Ishikawa (cell line): ENCODE measurements at regions not wholly inside any gene's neighbourhood (a gene's known extent, or its start where the extent isn't known, plus 50 kb on each side); places are given as distances from the start of the nearest gene placed in this dataset.

ENCODE experiments used
- CEBPB ChIP-seq: IDR thresholded peaks from 2 replicates; pipeline ENCODE4 v1.6.1; 2012
- CREB1 ChIP-seq: IDR thresholded peaks from 2 replicates; pipeline ENCODE4 v1.6.1; 2012; ENCODE audit warnings: low read depth
- EGR1 ChIP-seq: IDR thresholded peaks from 2 replicates; pipeline ENCODE4 v1.6.1; 2012
- TAF1 ChIP-seq: IDR thresholded peaks from 2 replicates; pipeline ENCODE4 v1.6.1; 2012; ENCODE audit warnings: low read depth, mild to moderate bottlenecking
- TEAD4 ChIP-seq: IDR thresholded peaks from 2 replicates; pipeline ENCODE4 v1.6.1; 2012
- TF ChIP-seq, protein P1 (sequence below): IDR thresholded peaks from 2 replicates; pipeline ENCODE4 v1.6.1; 2012
- TF ChIP-seq, protein P2 (sequence below): IDR thresholded peaks from 2 replicates; pipeline ENCODE4 v1.6.1; 2012
- TF ChIP-seq, protein P3 (sequence below): IDR thresholded peaks from 2 replicates; pipeline ENCODE4 v1.6.1; 2012; ENCODE audit warnings: low read depth, mild to moderate bottlenecking

DNA sequence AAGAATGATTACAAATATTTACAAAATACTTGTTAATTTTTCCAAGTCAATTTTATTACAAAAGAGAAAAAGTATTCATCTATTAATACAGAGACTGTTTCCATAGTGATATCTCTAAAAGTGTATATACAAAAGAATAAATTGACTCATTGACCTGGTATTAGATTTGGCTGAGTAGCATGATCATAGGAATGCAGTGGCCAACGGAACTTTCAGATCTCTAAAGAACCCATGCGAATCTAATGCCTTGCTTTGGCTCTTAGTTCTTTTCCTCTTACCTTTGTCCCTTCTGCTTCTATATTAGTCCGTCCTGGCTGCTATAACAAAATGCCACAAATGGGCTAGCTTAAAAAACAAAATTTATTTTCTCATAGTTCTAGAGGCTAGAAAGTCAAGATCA lies 717.8 kb downstream of the TMTC2 start:
- TF ChIP-seq EGR1 (no peak), TEAD4 (no peak), TAF1 (no peak), CEBPB (no peak), CREB1 (no peak)
- TF ChIP-seq, protein P1, sequence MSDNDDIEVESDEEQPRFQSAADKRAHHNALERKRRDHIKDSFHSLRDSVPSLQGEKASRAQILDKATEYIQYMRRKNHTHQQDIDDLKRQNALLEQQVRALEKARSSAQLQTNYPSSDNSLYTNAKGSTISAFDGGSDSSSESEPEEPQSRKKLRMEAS: no peak
- TF ChIP-seq, protein P2, sequence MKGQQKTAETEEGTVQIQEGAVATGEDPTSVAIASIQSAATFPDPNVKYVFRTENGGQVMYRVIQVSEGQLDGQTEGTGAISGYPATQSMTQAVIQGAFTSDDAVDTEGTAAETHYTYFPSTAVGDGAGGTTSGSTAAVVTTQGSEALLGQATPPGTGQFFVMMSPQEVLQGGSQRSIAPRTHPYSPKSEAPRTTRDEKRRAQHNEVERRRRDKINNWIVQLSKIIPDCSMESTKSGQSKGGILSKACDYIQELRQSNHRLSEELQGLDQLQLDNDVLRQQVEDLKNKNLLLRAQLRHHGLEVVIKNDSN: no peak
- TF ChIP-seq, protein P3, sequence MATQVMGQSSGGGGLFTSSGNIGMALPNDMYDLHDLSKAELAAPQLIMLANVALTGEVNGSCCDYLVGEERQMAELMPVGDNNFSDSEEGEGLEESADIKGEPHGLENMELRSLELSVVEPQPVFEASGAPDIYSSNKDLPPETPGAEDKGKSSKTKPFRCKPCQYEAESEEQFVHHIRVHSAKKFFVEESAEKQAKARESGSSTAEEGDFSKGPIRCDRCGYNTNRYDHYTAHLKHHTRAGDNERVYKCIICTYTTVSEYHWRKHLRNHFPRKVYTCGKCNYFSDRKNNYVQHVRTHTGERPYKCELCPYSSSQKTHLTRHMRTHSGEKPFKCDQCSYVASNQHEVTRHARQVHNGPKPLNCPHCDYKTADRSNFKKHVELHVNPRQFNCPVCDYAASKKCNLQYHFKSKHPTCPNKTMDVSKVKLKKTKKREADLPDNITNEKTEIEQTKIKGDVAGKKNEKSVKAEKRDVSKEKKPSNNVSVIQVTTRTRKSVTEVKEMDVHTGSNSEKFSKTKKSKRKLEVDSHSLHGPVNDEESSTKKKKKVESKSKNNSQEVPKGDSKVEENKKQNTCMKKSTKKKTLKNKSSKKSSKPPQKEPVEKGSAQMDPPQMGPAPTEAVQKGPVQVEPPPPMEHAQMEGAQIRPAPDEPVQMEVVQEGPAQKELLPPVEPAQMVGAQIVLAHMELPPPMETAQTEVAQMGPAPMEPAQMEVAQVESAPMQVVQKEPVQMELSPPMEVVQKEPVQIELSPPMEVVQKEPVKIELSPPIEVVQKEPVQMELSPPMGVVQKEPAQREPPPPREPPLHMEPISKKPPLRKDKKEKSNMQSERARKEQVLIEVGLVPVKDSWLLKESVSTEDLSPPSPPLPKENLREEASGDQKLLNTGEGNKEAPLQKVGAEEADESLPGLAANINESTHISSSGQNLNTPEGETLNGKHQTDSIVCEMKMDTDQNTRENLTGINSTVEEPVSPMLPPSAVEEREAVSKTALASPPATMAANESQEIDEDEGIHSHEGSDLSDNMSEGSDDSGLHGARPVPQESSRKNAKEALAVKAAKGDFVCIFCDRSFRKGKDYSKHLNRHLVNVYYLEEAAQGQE: no peak
